ENCODE measurements at regions not wholly inside any gene's neighbourhood (a gene's known extent, or its start where the extent isn't known, plus 50 kb on each side); places are given as distances from the start of the nearest gene placed in this dataset.

GRCh38 chr6:16067568-16067967, 61.3 kb upstream of the MYLIP start:
- TF ChIP-seq, protein P1, sequence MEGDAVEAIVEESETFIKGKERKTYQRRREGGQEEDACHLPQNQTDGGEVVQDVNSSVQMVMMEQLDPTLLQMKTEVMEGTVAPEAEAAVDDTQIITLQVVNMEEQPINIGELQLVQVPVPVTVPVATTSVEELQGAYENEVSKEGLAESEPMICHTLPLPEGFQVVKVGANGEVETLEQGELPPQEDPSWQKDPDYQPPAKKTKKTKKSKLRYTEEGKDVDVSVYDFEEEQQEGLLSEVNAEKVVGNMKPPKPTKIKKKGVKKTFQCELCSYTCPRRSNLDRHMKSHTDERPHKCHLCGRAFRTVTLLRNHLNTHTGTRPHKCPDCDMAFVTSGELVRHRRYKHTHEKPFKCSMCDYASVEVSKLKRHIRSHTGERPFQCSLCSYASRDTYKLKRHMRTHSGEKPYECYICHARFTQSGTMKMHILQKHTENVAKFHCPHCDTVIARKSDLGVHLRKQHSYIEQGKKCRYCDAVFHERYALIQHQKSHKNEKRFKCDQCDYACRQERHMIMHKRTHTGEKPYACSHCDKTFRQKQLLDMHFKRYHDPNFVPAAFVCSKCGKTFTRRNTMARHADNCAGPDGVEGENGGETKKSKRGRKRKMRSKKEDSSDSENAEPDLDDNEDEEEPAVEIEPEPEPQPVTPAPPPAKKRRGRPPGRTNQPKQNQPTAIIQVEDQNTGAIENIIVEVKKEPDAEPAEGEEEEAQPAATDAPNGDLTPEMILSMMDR (conservative IDR thresholded peaks at IDR 0.05; ENCODE audit: low read depth, low read length), result no peak
- no peak for TF ChIP-seq EZH2 (IDR thresholded peaks at IDR 0.05; ENCODE audit: low read length, unreplicated experiment)
- TF ChIP-seq EZH2phosphoT487 (IDR thresholded peaks at IDR 0.05; ENCODE audit: borderline replicate concordance, low read length), result no peak
